ENCODE measurements at regions not wholly inside any gene's neighbourhood (a gene's known extent, or its start where the extent isn't known, plus 50 kb on each side); places are given as distances from the start of the nearest gene placed in this dataset.
"Not testable (repeated sequence)": the region's sequence is repeated elsewhere in the genome, so short reads cannot be mapped to it uniquely, and the experiment has no call there.

DNA sequence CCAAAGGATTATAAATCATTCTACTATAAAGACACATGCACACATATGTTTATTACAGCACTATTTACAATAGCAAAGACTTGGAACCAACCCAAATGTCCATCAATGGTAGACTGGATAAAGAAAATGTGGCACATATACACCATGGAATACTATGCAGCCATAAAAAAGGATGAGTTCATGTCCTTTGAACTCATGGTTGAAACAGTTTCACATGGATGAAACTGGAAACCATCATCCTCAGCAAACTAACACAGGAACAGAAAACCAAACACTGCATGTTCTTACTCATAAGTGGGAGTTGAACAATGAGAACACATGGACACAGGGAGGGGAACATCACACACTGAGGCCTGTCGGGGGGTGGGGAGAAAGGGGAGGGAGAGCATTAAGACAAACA, 116.2 kb upstream of the FOXB1 start:
- H3K4me3 Mint-ChIP-seq; DNase-seq; H3K9me3 Mint-ChIP-seq; H3K27me3 Mint-ChIP-seq; H3K4me1 Mint-ChIP-seq (ENCODE audit: low read depth); intact Hi-C loops (cut with micrococcal nuclease); POLR2A ChIA-PET; CTCF ChIA-PET; H3K27ac Mint-ChIP-seq; H3K36me3 Mint-ChIP-seq: not testable (repeated sequence)

DNA sequence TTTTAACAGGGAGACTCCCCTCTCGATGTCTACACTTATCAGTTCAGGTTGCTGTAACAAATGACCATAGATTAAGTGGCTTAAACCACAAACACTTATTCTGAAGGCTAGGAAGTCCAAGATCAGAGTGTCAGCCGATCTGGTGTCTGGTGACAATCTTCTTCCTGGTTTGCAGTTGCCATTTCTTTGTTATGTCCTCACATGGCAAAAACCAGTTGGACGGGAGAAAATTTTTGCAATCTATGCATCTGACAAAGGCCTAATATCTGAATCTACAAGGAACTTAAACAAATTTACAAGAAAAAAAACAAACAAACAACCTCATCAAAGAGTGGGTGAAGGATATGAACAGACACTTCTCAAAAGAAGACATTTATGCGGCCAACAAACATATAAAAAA, 116.9 kb upstream of the FOXB1 start:
- Mint-ChIP-seq H3K4me1 (ENCODE audit: low read depth) (no peaks in the 10 kb centered on the region), H3K9me3 (peaks cover 8% of the 10 kb centered on the region), H3K27ac (no peak overlapping the region), H3K4me3 (no peak overlapping the region), H3K36me3 (no peaks in the 10 kb centered on the region), H3K27me3 (peaks cover 4% of the 10 kb centered on the region)
- no peak for DNase-seq
- intact Hi-C loops (cut with micrococcal nuclease) = no loop called here
- ChIA-PET POLR2A (no interaction called here), CTCF (interaction anchor here (0.9 kb wide), 1 partner anchor 30 kb away, joined by 3 read pairs; no protein-coding TSS in a partner anchor)

DNA sequence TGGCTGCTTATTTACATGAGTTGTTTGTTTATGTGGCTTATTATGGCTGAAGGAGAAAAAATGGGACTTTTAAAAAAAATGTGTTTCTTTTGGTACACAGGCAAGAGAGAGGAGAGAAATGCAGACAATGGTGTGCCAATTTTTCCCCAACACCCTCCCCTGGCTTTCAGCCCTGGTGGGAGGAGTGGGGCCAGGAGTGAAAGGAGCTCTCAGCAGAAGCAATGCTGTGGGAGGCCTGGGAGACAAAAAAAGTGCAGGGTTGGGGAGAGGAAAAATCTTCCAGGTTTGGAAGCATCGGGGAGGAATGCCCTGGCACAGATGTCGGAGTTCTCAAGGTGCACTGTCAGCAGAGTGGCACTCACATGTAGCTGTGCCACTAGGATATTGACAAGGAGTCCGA, 117.7 kb upstream of the FOXB1 start:
- POLR2A ChIA-PET = no interaction called here
- no peaks in the 10 kb centered on the region for H3K4me1 Mint-ChIP-seq (ENCODE audit: low read depth)
- intact Hi-C loops (cut with micrococcal nuclease) = no loop called here
- H3K27me3 Mint-ChIP-seq = peaks cover 4% of the 10 kb centered on the region
- H3K4me3 Mint-ChIP-seq = no peak overlapping the region
- DNase-seq = no peak
- H3K27ac Mint-ChIP-seq = no peak overlapping the region
- CTCF ChIA-PET = interaction anchor here (0.9 kb wide), 1 partner anchor 31 kb away, joined by 3 read pairs; no protein-coding TSS in a partner anchor
- no peaks in the 10 kb centered on the region for H3K36me3 Mint-ChIP-seq
- peaks cover 8% of the 10 kb centered on the region for H3K9me3 Mint-ChIP-seq

DNA sequence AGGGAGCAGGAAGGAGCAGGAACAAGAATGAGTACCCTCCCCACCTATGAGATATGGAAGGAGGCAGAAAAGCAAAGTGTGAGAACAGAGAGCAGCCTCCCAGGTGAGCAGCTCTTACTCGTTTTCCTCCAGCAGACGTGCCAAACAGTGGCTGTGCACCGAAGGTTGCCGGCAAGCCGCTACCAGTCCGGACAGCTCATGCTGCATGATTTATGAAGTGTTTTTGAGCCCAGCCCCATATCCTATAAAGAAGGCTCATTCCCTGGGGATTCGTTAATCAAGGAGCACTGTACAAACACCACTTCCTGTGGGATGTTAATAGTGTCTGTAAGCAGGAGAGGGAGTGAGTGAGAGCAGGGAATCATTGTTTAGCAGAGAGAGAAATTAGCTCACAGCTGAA, 118.3 kb upstream of the FOXB1 start:
- intact Hi-C loops (cut with micrococcal nuclease) = no loop called here
- Mint-ChIP-seq H3K9me3 (peaks cover 8% of the 10 kb centered on the region), H3K27me3 (peaks cover 4% of the 10 kb centered on the region), H3K4me3 (no peak overlapping the region), H3K4me1 (ENCODE audit: low read depth) (no peaks in the 10 kb centered on the region), H3K27ac (no peak overlapping the region), H3K36me3 (no peaks in the 10 kb centered on the region)
- ChIA-PET POLR2A (no interaction called here), CTCF (no interaction called here)
- DNase-seq = no peak

DNA sequence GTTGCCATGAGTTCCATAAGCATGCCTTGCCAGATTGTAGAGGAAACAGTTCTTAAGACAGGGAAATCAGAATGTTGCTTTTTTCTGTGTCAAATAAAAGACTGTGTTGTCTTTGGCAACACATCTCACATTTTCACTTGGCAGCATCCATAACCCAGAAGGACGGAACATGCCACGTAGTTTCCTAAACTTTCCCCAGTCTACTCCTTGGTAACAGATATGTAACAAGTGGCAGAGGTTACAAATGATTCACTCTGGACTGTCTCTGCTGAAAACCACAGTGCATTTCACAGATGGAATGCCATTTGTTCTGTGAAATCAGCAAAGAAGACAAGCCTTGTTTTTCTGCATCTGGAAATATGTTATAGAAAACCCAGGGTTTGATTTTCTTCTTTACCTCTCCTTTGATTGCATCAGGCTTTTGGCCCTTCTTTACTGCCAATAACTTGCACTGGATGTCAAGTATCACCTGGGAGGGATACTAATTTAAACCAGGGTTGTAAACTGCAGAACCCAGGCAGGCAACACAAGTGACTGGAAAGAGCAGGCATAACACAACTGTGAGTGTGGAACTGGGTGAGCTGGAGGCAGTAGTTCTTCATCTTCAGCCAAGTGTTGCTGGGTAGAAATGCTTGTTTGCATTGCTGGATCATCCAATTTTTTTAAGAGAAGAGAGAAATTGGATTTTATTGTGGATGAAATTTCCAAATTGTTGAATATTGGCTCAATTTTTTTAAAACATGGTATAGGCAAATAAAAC, 124.4 kb upstream of the FOXB1 start:
- H3K4me1 Mint-ChIP-seq (ENCODE audit: low read depth) = no peaks in the 10 kb centered on the region
- ChIA-PET POLR2A (no interaction called here), CTCF (no interaction called here)
- intact Hi-C loops (cut with micrococcal nuclease) = no loop called here
- H3K4me3 Mint-ChIP-seq = no peak overlapping the region
- H3K36me3 Mint-ChIP-seq = no peaks in the 10 kb centered on the region
- H3K27me3 Mint-ChIP-seq = peaks cover 7% of the 10 kb centered on the region
- no peaks in the 10 kb centered on the region for H3K9me3 Mint-ChIP-seq
- no peak for DNase-seq
- no peak overlapping the region for H3K27ac Mint-ChIP-seq

DNA sequence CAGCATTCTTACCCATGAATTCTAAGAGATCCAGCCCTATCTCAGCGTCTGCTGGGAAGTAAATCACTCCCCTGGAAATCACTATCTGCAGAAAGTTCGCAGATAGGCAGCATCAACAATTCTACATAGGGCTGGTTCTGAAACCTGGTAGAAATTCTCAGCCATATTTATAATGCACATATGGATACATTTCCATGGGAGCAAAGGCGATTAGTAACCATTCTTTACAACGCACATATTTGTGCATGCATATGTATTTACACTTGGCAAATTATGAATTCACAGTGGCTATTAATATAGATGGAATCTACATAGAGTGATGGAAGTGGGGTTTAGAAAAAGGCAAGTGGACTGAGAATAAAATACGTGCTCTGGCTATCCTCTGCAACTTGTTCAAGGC, 128.0 kb upstream of the FOXB1 start:
- Mint-ChIP-seq H3K27ac (no peak overlapping the region), H3K27me3 (peaks cover 11% of the 10 kb centered on the region), H3K9me3 (no peaks in the 10 kb centered on the region), H3K4me1 (ENCODE audit: low read depth) (no peaks in the 10 kb centered on the region), H3K4me3 (no peak overlapping the region), H3K36me3 (no peaks in the 10 kb centered on the region)
- ChIA-PET POLR2A (no interaction called here), CTCF (interaction anchor here (1.1 kb wide), 1 partner anchor 134 kb away, joined by 3 read pairs; no protein-coding TSS in a partner anchor)
- intact Hi-C loops (cut with micrococcal nuclease) = no loop called here
- no peak for DNase-seq

DNA sequence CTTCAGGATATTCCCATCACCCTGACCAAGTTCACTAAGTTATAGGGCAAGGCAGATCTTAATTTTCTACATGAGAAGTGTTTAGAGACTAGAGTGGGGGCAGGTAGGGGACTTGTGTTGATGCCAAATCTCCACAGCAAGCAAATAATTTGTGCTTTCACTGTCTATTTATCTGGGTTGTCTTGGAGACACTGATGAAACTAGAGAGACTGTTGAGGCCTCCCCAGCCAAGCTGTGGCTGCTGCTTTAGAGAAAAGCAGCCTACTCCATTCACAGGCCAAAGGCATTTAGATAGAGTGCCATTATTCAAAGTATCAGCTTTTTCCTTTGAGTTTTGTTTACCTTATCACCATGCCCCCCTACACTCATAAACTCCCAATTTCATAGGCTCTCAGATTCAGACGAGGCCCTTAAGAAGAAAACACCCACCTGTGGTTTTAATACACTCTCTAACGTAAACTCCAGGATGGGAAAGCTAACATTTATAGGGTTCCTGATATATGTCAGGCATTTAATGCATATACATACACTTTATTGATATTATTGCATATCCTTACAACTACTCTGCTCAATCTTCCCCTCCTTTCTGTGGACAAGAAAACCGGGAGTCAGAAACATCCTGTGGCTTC, 130.4 kb upstream of the FOXB1 start:
- Mint-ChIP-seq H3K4me1 (ENCODE audit: low read depth) (no peaks in the 10 kb centered on the region), H3K4me3 (no peak overlapping the region), H3K27ac (no peak overlapping the region), H3K9me3 (no peaks in the 10 kb centered on the region), H3K27me3 (peaks cover 8% of the 10 kb centered on the region), H3K36me3 (no peaks in the 10 kb centered on the region)
- ChIA-PET CTCF (no interaction called here), POLR2A (no interaction called here)
- intact Hi-C loops (cut with micrococcal nuclease) = no loop called here
- no peak for DNase-seq

DNA sequence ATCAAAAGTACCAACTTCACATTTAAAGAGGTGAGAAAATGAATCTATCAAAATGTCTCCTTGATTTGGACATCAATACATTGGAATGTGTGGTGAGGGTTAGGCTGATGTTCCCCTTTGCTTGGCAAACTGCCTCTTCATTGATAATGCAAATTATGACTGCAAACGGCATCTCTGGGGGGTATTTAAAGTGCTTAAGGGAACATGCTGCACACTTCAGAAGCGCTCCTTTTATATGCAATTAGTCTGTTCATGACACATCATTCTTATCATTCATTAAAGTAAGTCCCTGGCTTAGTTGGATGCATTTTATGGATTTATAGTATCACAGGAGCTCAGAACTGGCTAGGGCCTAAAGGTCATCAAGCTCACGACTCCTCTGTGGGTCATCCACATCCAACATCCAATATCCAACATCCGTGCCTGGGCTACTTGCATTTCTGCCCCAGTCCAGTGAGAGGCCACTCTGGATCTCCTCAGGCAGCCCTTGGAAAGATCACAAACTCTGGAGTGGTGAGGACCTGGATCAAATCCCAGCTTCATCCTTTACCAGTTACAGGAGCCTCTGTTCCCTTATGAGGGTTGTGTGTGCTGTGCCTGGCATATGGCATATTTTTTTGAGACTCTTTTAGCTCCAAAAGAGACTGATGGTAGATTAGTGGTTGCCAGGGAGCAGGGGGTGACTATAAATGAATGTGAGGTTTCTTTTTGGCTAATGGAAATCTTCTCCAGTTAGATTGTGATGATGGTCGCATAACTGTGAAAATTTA, 136.8 kb upstream of the FOXB1 start:
- Mint-ChIP-seq H3K36me3 (no peaks in the 10 kb centered on the region), H3K4me1 (ENCODE audit: low read depth) (no peaks in the 10 kb centered on the region), H3K4me3 (no peak overlapping the region), H3K9me3 (no peaks in the 10 kb centered on the region), H3K27ac (no peak overlapping the region), H3K27me3 (peaks cover 4% of the 10 kb centered on the region)
- ChIA-PET POLR2A (no interaction called here), CTCF (interaction anchor here (0.7 to 1.1 kb wide), 2 partner anchors 28 to 313 kb away, joined by 3 read pairs; no protein-coding TSS in a partner anchor)
- intact Hi-C loops (cut with micrococcal nuclease) = no loop called here
- no peak for DNase-seq

DNA sequence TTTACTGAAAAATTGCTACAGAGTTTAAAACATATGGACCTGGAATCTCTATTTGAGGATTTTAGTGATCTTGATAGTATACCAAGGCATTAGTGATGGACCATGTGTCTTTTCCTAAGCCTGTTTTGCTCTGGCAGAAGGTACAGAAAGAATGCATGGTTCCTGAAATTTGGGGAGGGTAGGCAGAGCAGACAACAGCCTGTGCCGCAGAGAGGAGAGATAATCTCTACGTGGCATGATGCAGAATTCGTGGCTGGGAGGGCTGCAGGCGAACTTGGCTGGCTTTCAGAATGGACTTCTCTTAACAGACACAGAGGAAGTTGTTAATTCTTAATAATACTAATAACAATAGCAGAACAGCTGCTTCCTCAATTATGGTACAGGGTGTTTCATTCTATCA, 137.5 kb upstream of the FOXB1 start:
- DNase-seq = no peak
- Mint-ChIP-seq H3K4me1 (ENCODE audit: low read depth) (no peaks in the 10 kb centered on the region), H3K27me3 (no peaks in the 10 kb centered on the region), H3K9me3 (no peaks in the 10 kb centered on the region), H3K4me3 (no peak overlapping the region), H3K36me3 (no peaks in the 10 kb centered on the region), H3K27ac (no peak overlapping the region)
- intact Hi-C loops (cut with micrococcal nuclease) = no loop called here
- ChIA-PET POLR2A (no interaction called here), CTCF (no interaction called here)

DNA sequence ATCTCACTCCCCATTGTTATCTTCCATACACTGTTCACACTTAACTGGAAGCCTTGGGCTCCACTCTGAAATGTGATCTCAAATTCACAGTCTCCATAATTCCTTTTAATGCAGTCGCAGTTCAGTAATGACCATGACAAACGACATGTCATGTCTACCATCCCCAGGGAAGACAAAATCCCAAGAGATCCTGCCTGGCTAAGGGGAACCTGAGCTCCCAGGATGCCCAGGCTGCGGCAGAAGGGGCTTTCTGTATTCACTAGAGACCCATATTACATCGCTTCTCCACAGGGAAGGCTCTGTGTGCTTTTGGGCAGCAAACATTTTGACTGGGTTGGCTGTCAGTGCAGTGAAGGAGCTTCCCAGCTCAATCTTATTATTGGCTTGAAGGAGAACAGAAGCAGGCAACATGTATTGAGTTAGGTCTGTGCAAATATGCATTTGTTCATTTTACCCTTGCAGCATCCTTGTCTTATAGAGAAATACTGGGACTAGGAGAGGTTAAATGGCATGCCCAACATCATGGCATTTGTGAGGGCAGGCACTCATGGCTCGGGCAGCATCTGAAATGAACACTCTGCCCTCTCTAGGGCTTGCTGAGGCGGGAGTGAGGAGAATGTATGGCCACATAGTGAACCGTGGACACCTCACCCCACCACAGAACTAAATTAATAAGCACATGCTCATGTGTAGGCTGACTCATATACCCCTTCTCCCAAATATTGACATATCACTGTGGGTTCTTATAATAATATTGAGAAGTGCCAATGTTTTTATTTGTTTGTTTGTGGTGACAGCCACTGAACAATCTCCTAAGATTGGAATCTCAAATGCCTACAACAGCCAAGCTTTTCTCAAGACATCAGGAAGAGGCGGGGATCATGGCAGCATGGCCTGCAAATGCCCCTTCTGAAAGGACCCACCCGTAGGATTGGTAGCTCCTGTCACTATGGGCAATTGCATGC, 141.6 kb upstream of the FOXB1 start:
- Mint-ChIP-seq H3K27ac (no peak overlapping the region), H3K4me1 (ENCODE audit: low read depth) (no peaks in the 10 kb centered on the region), H3K36me3 (no peaks in the 10 kb centered on the region), H3K4me3 (no peak overlapping the region), H3K9me3 (no peaks in the 10 kb centered on the region), H3K27me3 (no peaks in the 10 kb centered on the region)
- ChIA-PET CTCF (interaction anchor here (0.6 kb wide), 2 partner anchors 241 to 1287 kb away, joined by 3 read pairs; no protein-coding TSS in a partner anchor), POLR2A (no interaction called here)
- intact Hi-C loops (cut with micrococcal nuclease) = no loop called here
- DNase-seq = no peak

DNA sequence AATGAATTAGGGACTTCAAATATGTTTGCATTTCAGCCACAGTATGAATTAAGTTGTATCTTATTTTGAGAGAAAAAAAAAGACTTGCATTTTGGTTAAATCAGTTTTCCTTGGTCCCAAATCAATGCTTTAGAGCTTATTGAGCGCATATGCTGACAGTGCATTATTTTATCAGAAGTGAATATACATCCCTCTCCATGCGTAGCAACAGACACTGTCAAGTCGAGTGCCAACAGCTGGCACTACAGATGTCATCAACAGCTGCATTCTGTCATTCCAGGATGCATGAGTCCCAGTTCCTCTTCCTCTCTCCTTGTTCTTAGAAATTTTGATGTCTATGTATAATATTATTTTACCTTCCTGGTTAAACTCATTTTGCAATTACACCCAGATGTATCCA, 156.1 kb upstream of the FOXB1 start:
- Mint-ChIP-seq H3K36me3 (no peaks in the 10 kb centered on the region), H3K27me3 (peaks cover 2% of the 10 kb centered on the region), H3K4me3 (no peak overlapping the region), H3K9me3 (no peaks in the 10 kb centered on the region), H3K4me1 (ENCODE audit: low read depth) (no peaks in the 10 kb centered on the region), H3K27ac (no peak overlapping the region)
- no peak for DNase-seq
- POLR2A ChIA-PET = no interaction called here
- CTCF ChIA-PET = interaction anchor here (1.0 kb wide), 1 partner anchor 45 kb away, joined by 3 read pairs; no protein-coding TSS in a partner anchor
- intact Hi-C loops (cut with micrococcal nuclease) = no loop called here

Data from activated CD4-positive, alpha-beta memory T cell treated with anti-CD3 and anti-CD28 coated beads for 36 hours (primary cell).